SHP77 treated with DMSO at 0.1 percent for 48 hours (cell line): ENCODE measurements at regions not wholly inside any gene's neighbourhood (a gene's known extent, or its start where the extent isn't known, plus 50 kb on each side); places are given as distances from the start of the nearest gene placed in this dataset.
"Not testable (repeated sequence)": the region's sequence is repeated elsewhere in the genome, so short reads cannot be mapped to it uniquely, and the experiment has no call there.

Source experiments
- DNase-seq: peaks from one replicate; lab custom pipeline; 2025; lab: John Stamatoyannopoulos, UW

GRCh38 chr4:67412153-67412712 lies 133.1 kb downstream of the CENPC start:
- DNase-seq = not testable (repeated sequence)

GRCh38 chr4:67403342-67403741 lies 142.0 kb downstream of the CENPC start:
- DNase-seq = no peak

GRCh38 chr4:67401902-67402301 lies 143.4 kb downstream of the CENPC start:
- no peak for DNase-seq

- DNase-seq = no peak
Observed at GRCh38 chr4:67397931-67398330, 147.4 kb downstream of the CENPC start.

GRCh38 chr4:67397031-67397430 lies 148.3 kb downstream of the CENPC start:
- DNase-seq = no peak

- no peak for DNase-seq
Observed at GRCh38 chr4:67396008-67396407, 149.3 kb downstream of the CENPC start.

- no peak for DNase-seq
Observed at GRCh38 chr4:67394879-67395278, 150.4 kb downstream of the CENPC start.

GRCh38 chr4:67393699-67394281 lies 151.5 kb downstream of the CENPC start:
- no peak for DNase-seq

GRCh38 chr4:67393007-67393406 lies 152.3 kb downstream of the CENPC start:
- no peak for DNase-seq

GRCh38 chr4:67381406-67381804 lies 163.9 kb downstream of the CENPC start:
- not testable (repeated sequence) for DNase-seq

- not testable (repeated sequence) for DNase-seq
Observed at GRCh38 chr4:67380702-67381405, 164.4 kb downstream of the CENPC start.

GRCh38 chr4:67380154-67380553 lies 165.1 kb downstream of the CENPC start:
- no peak for DNase-seq

GRCh38 chr4:67375291-67375690 lies 170.0 kb downstream of the CENPC start:
- DNase-seq = no peak

GRCh38 chr4:67371615-67372014 lies 173.7 kb downstream of the CENPC start:
- no peak for DNase-seq

GRCh38 chr4:67366311-67366861 lies 178.9 kb downstream of the CENPC start:
- no peak for DNase-seq

- no peak for DNase-seq
Observed at GRCh38 chr4:67365661-67366245, 179.6 kb downstream of the CENPC start.

GRCh38 chr4:67355806-67356205 lies 189.5 kb downstream of the CENPC start:
- no peak for DNase-seq

- no peak for DNase-seq
Observed at GRCh38 chr4:67346654-67347053, 198.6 kb downstream of the CENPC start.

- no peak for DNase-seq
Observed at GRCh38 chr4:67344594-67345380, 200.5 kb downstream of the CENPC start.

- no peak for DNase-seq
Observed at GRCh38 chr4:67343199-67343598, 202.1 kb downstream of the CENPC start.

GRCh38 chr4:67342291-67342690 lies 203.0 kb downstream of the CENPC start:
- DNase-seq = no peak

GRCh38 chr4:67333664-67334063 lies 211.6 kb downstream of the CENPC start:
- no peak for DNase-seq
